Tibial nerve (tissue), 3 donors: ENCODE measurements at regions not wholly inside any gene's neighbourhood (a gene's known extent, or its start where the extent isn't known, plus 50 kb on each side); places are given as distances from the start of the nearest gene placed in this dataset.

ENCODE experiments used
- CTCF ChIP-seq, 5 experiments: fragments of 200-600 bp in 3 of 5; fragments of 450-650 bp in 2 of 5; sonication (generic) in 3 of 5; IDR thresholded peaks; one replicate each; pipeline ENCODE4 v1.5.1; 2016 to 2019; ENCODE audit warnings: antibody characterized with exemption in 5 of 5, mild to moderate bottlenecking in 3 of 5, moderate library complexity in 2 of 5
- POLR2A ChIP-seq, 2 donors: fragments of 450-650 bp; IDR thresholded peaks; one replicate each; pipeline ENCODE4 v1.6.1; 2017; ENCODE audit warnings: antibody characterized with exemption in 2 of 2, mild to moderate bottlenecking in 2 of 2, moderate library complexity in 2 of 2

GRCh38 chrX:79035421-79035820, 90.2 kb downstream of the P2RY10 start:
- TF ChIP-seq CTCF (IDR thresholded peaks at IDR 0.05) (no peak), POLR2A (IDR thresholded peaks at IDR 0.05) (no peak)
